Ascending aorta (tissue), 2 donors: ENCODE measurements at regions not wholly inside any gene's neighbourhood (a gene's known extent, or its start where the extent isn't known, plus 50 kb on each side); places are given as distances from the start of the nearest gene placed in this dataset.
"Not testable (repeated sequence)": the region's sequence is repeated elsewhere in the genome, so short reads cannot be mapped to it uniquely, and the experiment has no call there.

Source experiments
- DNase-seq, 2 donors: peaks; one replicate each; pipeline ENCODE4 v3.0.0-alpha.2; 2019; ENCODE audit warnings: low spot score in 2 of 2
- H3K27ac ChIP-seq, 2 donors: fragments of 200-600 bp; sonication (generic); one replicate each; pipeline ENCODE4 v1.5.1; 2016 to 2017; ENCODE audit warnings: mild to moderate bottlenecking in 1 of 2
- H3K27me3 ChIP-seq: fragments of 200-600 bp; sonication (generic); one replicate; pipeline ENCODE4 v1.5.1; 2017
- H3K36me3 ChIP-seq, 2 donors: fragments of 200-600 bp; sonication (generic); one replicate each; pipeline ENCODE4 v1.5.1; 2016
- H3K4me1 ChIP-seq, 2 donors: fragments of 200-600 bp; sonication (generic); one replicate each; pipeline ENCODE4 v1.5.1; 2016 to 2017; ENCODE audit warnings: mild to moderate bottlenecking in 1 of 2
- H3K4me3 ChIP-seq, 2 donors: fragments of 200-600 bp; sonication (generic); one replicate each; pipeline ENCODE4 v1.5.1; 2016 to 2017; ENCODE audit warnings: mild to moderate bottlenecking in 1 of 2
- H3K9me3 ChIP-seq, 2 donors: fragments of 200-600 bp; sonication (generic); one replicate each; pipeline ENCODE4 v1.5.1; 2016
- CTCF ChIP-seq, 3 experiments: fragments of 200-600 bp in 2 of 3; fragments of 450-650 bp in 1 of 3; sonication (generic) in 2 of 3; IDR thresholded peaks; one replicate each; pipeline ENCODE4 v1.5.1; 2016 to 2019; ENCODE audit warnings: antibody characterized with exemption in 3 of 3, mild to moderate bottlenecking in 1 of 3, moderate library complexity in 1 of 3
- intact Hi-C: fragments of 100-400 bp; cut with DNase I; formaldehyde crosslinking; loops from one replicate; pipeline ENCODE4 v1.15.1; 2023

DNA sequence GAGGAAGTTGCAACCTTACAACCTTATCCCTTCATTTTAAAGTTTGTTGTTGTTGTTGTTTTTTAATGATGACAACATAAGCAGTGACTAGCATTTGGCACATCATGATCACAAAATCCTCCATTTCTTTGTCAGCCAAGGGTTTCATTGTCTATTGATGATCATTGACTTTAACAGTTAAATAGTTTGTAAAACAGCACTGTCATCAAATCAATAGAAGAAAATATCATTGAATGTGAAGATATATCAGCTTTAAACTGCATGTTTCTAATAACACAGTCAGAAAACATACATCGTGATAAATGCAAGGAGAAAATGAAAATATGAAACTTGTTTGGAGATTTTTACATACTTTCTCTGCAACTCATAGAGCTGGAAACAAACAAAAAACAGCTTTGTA lies 922.3 kb upstream of the LRFN5 start:
- Histone ChIP-seq H3K9me3 (no peaks in the 10 kb centered on the region), H3K27me3 (no peaks in the 10 kb centered on the region), H3K4me1 (no peaks in the 10 kb centered on the region), H3K27ac (no peak overlapping the region), H3K36me3 (no peaks in the 10 kb centered on the region), H3K4me3 (no peak overlapping the region)
- DNase-seq, result no peak
- no peak for TF ChIP-seq CTCF (IDR thresholded peaks at IDR 0.05)
- intact Hi-C loops, result no loop called here

GRCh38 chr14:40682131-40682913 lies 924.4 kb upstream of the LRFN5 start:
- Histone ChIP-seq H3K36me3 (no peaks in the 10 kb centered on the region), H3K4me3 (no peak overlapping the region), H3K9me3 (no peaks in the 10 kb centered on the region), H3K4me1 (no peaks in the 10 kb centered on the region), H3K27ac (no peak overlapping the region), H3K27me3 (no peaks in the 10 kb centered on the region)
- intact Hi-C loops, result no loop called here
- no peak for DNase-seq
- no peak for TF ChIP-seq CTCF (IDR thresholded peaks at IDR 0.05)

DNA sequence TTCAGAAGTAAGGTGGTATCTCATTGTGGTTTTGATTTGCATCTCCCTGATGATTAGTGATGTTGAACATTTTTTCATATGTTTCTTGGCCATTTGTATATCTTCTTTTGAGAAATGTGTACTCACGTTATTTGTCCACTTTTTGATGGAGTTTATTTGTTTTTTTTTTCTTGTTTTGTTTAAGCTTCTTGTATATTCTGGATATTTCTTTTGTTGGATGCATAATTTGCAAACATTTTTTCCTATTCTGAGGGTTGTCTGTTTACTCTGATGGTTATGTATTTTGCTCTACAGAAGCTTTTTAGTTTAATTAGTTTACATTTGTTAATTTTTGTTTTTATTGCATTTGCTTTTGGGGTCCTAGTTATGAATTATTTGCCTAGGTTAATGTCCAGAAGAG lies 927.4 kb upstream of the LRFN5 start:
- H3K4me3 ChIP-seq, result no peak overlapping the region
- TF ChIP-seq CTCF (IDR thresholded peaks at IDR 0.05), result no peak
- H3K36me3 ChIP-seq, result no peaks in the 10 kb centered on the region
- no peaks in the 10 kb centered on the region for H3K4me1 ChIP-seq
- no peaks in the 10 kb centered on the region for H3K9me3 ChIP-seq
- H3K27ac ChIP-seq, result no peak overlapping the region
- no peaks in the 10 kb centered on the region for H3K27me3 ChIP-seq
- intact Hi-C loops, result no loop called here
- DNase-seq, result no peak

GRCh38 chr14:40677206-40677605 lies 929.5 kb upstream of the LRFN5 start:
- intact Hi-C loops, H3K36me3 ChIP-seq: not testable (repeated sequence)

DNA sequence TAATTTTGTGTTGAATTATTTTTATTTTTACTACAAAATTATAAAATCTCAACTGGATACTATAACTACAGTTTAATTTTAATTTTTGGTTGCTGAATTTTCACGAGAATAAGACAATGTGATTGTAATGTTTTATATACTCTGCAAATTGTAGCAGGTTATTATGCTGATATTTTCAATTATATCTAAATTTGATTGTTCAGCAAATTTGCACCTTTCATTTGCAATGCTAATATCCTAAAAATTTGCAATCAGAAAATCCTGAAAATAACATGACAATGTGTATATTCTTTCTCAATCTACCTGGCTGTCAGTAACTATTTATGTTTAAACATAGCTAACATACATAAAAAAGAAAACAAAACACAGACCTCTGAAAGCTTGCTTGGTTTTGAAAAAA lies 932.2 kb upstream of the LRFN5 start:
- H3K4me1 ChIP-seq, result no peaks in the 10 kb centered on the region
- no peak overlapping the region for H3K27ac ChIP-seq
- no peaks in the 10 kb centered on the region for H3K9me3 ChIP-seq
- no peaks in the 10 kb centered on the region for H3K36me3 ChIP-seq
- no peak for TF ChIP-seq CTCF (IDR thresholded peaks at IDR 0.05)
- DNase-seq, result no peak
- no peak overlapping the region for H3K4me3 ChIP-seq
- no peaks in the 10 kb centered on the region for H3K27me3 ChIP-seq
- intact Hi-C loops, result no loop called here

More at GRCh38 chr14:40677206-40677605, 929.5 kb upstream of the LRFN5 start:
- H3K4me3 ChIP-seq, H3K9me3 ChIP-seq, H3K27me3 ChIP-seq, DNase-seq, H3K4me1 ChIP-seq, H3K27ac ChIP-seq: not testable (repeated sequence)

DNA sequence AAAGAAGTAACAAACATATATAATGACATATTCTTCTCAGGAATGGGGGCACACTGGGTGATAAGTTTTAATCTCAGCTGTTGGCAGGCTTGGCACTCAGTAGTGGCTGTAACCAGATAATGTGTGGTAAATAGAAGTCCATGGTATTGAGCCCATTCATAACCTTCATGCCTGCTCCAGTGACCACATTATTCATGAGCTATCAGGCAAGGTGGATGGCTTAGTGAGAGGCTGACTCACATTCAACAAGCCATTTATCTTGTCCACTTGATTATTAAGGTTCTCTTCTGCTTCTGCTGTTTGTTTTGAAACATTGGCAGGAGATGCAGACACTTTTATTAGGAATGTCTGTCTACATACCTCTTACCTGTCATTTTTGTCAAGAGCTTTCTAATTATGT lies 950.4 kb upstream of the LRFN5 start:
- no peak for DNase-seq
- H3K27ac ChIP-seq, result no peak overlapping the region
- no peak for TF ChIP-seq CTCF (IDR thresholded peaks at IDR 0.05)
- intact Hi-C loops, result no loop called here
- H3K4me1 ChIP-seq, result no peaks in the 10 kb centered on the region
- no peaks in the 10 kb centered on the region for H3K36me3 ChIP-seq
- H3K9me3 ChIP-seq, result no peaks in the 10 kb centered on the region
- H3K4me3 ChIP-seq, result no peak overlapping the region
- H3K27me3 ChIP-seq, result no peaks in the 10 kb centered on the region
